IgD-negative memory B cell (primary cell): ENCODE measurements at regions not wholly inside any gene's neighbourhood (a gene's known extent, or its start where the extent isn't known, plus 50 kb on each side); places are given as distances from the start of the nearest gene placed in this dataset.
A peak's percentile ranks its signal among the peaks of the same experiment; 100 is the strongest.
"Not testable (repeated sequence)": the region's sequence is repeated elsewhere in the genome, so short reads cannot be mapped to it uniquely, and the experiment has no call there.

Experiments used
- H3K27ac Mint-ChIP-seq, 3 donors: one replicate each; pipeline ENCODE4 v1.8.0; 2020 to 2022; ENCODE audit warnings: mild to moderate bottlenecking in 3 of 3, mixed read lengths in 3 of 3, moderate library complexity in 1 of 3
- H3K27me3 Mint-ChIP-seq: one replicate; pipeline ENCODE4 v1.8.0; 2021; ENCODE audit warnings: mixed read lengths
- H3K36me3 Mint-ChIP-seq: one replicate; pipeline ENCODE4 v1.8.0; 2020; ENCODE audit warnings: mild to moderate bottlenecking, mixed read lengths
- H3K4me1 Mint-ChIP-seq, 3 donors: one replicate each; pipeline ENCODE4 v1.8.0; 2020 to 2022; ENCODE audit warnings: mixed read lengths in 3 of 3, mild to moderate bottlenecking in 1 of 3
- H3K4me3 Mint-ChIP-seq, 4 donors: one replicate each; pipeline ENCODE4 v1.8.0; 2020 to 2022; ENCODE audit warnings: mild to moderate bottlenecking in 4 of 4, mixed read lengths in 4 of 4, moderate library complexity in 3 of 4
- H3K9me3 Mint-ChIP-seq, 3 donors: one replicate each; pipeline ENCODE4 v1.8.0; 2020 to 2021; ENCODE audit warnings: mixed read lengths in 3 of 3, mild to moderate bottlenecking in 1 of 3

DNA sequence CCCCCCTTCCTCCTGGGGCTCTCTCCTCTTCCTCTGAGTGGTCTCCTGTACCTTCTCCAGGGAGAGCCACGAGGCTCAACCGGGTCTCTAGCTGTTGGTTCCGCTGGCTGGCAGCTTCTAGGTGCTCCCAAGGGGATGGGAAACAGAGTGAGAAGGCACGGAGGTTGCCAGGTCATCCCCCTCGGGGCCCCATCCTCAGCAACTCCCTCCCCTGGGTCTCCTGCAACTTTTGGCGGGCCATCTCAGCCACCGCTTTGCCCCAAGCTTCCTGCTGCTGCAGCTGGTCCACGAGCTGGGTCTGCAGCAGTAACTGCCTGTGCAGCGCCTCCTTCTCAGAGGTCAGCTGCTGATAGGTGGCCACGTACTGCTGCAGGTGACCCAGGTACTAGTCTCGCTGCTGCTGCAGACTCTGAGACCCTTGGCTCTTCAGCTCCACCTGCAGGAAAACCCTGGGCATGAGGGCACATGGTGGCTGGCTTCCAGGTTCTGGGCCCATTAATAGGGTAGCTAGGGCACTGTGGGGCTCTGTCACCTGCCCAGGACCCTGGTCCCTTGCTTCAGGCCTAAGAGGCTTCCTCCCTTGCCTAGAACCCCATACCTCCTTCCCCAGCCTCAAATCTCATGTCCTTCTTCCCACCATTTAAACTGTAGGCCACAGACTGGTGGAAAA, 160.4 kb downstream of the TBC1D2B start:
- H3K4me1 Mint-ChIP-seq, H3K27ac Mint-ChIP-seq, H3K4me3 Mint-ChIP-seq, H3K27me3 Mint-ChIP-seq, H3K36me3 Mint-ChIP-seq, H3K9me3 Mint-ChIP-seq: not testable (repeated sequence)

DNA sequence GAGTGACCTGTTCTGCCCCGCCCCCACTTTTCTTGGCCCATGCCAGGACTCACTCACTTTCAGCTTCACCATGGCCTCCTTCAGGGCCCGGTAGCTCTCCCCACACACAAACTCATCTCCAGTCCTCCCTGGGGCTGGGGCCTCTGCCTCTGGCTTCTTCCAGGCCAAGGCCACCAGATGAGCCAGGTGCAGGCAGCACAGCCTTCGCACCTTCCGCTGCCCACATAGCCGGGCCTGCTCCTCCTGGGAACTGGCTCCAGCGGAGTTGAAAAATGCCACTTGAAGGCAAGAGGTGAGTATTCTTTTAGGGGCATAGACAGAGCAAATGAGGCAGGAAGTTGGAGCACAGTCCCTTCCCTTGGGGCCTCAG, 161.6 kb downstream of the TBC1D2B start:
- H3K9me3 Mint-ChIP-seq, H3K4me3 Mint-ChIP-seq, H3K36me3 Mint-ChIP-seq, H3K4me1 Mint-ChIP-seq, H3K27me3 Mint-ChIP-seq: not testable (repeated sequence)
- peak overlapping the region in 1 of 3 donors; percentile 89 for H3K27ac Mint-ChIP-seq

DNA sequence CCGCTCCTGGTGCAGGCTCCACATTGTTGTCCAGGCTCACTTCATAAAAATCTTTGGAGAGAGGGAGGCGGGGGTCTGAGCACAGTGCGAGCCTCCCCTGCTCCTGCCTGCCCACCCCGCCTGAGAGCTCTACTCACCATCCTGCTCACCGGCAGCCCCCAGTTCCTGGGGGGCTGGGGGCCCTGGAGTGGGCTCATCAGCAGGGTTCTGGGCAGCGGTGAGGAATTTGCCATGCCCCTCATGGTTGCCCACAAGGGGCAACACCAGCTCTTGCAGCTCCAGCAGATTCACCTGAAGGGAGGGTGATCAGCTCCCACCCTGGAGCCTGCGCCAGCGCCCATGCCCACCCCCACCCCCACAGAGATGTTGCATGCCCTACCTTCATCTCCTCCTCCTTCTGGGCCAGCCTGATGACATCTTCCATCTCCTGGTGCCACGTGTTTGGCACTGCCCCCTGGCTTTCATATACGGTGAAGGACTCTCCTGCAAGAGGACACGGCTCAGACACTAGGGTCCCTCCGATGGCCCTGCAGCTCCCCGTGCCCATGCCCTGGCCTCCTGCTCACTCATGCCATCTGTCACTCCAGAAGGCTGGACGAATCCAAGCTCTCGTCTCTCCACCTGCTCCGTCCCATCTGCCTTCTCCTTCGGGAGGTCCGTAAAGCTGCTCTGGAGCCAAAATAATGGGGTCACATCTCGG, 162.1 kb downstream of the TBC1D2B start:
- Mint-ChIP-seq H3K4me1 (no peaks in the 10 kb centered on the region), H3K36me3 (no peaks in the 10 kb centered on the region), H3K9me3 (no peaks in the 10 kb centered on the region), H3K27ac (peak overlapping the region in 1 of 3 donors; percentile 89), H3K27me3 (peaks cover 4% of the 10 kb centered on the region), H3K4me3 (no peak overlapping the region)

DNA sequence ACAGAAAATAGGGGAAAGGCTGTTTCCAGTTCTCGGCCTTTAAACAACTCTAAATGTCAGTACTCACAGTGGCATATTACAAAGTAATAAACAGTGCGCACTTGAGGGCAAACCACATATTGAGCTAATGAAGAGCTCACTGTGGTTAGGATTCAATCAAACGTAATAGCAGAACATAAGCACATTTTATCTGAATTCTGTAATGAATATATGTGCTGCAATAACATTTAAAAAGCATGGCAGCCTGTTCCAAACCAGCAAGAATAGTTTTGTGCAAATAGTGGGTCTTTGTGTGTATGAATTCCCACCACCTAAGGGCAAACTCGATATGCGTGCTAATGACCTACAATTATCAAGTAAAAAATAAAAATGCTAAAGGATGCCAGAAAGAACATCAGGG, 163.0 kb downstream of the TBC1D2B start:
- not testable (repeated sequence) for H3K27me3 Mint-ChIP-seq, H3K9me3 Mint-ChIP-seq

DNA sequence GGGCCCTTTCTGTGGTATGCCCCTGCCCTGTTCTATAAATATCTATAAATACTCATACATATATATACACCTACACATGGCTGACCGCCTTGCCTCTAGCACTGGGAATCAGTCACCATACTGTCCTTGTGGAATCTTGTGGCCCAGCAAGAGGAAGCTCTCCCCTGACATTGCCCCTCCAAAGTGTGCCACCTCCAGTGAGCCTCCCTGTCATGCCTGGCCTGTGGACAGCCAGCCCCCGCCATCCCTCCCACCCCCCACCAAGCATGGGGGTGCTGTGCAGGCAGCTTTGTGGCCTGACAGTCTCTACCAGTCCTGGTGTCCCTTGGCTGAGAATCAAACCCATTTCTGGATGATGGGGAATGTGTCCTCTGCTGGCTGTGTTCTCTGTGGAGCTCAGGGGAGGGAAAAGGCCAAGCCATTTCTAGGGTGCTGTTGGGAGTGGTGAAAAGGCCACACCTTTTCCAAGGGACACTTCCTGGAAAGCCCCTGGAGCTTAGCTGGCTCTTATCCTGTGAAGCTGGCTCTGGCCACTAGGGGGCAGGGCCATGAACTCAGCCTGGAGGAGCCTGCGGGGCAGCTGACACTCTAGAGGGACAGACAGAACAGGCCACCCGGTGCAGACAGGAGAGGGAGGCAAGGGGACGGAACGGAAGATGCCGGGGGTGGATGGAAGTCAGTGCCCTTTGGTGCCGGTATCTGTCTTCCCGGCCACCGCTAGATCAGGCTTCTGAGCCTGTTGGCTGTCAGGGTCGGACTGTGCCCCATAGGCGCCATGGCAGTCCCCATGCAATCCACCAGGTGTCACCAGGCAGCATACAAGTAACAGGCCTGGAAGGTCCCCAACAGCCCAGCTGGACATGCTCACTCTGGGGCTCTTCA, 167.2 kb downstream of the TBC1D2B start:
- H3K27me3 Mint-ChIP-seq, H3K9me3 Mint-ChIP-seq, H3K36me3 Mint-ChIP-seq, H3K4me1 Mint-ChIP-seq: not testable (repeated sequence)
- peak overlapping the region in 1 of 3 donors; percentile 62 for H3K27ac Mint-ChIP-seq
- peak overlapping the region; percentile 8 to 95 (median 83) for H3K4me3 Mint-ChIP-seq

More for the DNA sequence above, 163.0 kb downstream of the TBC1D2B start:
- not testable (repeated sequence) for H3K4me3 Mint-ChIP-seq, H3K4me1 Mint-ChIP-seq, H3K27ac Mint-ChIP-seq, H3K36me3 Mint-ChIP-seq

DNA sequence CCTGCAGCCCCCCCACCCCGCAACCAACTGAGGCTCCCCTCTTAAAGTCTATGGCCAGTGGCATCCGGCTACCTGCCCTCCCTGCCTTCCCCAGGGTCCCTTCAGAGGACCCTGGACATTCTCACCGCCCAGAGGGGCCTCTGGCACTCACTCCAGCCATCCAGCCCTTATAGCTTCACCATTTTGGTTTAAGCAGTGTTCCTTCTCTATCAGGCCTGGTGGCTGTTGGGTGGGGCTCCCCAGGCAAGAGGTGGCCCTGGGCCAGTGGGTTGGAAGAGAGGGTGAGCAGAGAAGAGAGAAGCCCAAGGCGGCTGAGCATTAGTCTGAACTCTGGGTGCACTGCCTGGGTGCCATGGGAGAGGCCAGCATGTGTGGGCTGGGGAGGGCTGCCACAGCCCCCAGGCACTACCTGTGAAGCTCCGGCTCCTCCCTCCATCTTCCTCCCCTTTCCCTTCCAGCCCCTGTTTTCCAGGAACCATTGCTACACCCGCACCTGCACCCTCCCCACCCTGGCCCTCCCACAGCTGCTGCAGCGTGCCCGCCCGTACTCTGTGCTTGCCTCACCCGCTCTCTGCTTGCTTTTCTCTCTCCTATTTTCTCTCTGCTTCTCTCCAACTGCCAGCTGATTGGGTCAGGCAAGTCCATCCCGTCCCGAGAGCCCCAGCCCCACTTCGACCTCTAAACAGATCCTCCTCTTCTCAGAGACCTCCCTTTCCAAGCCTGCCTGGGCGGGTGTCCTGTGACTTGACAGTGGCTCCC, 168.2 kb downstream of the TBC1D2B start:
- Mint-ChIP-seq H3K36me3 (no peaks in the 10 kb centered on the region), H3K4me3 (no peak overlapping the region), H3K27me3 (peaks cover 8% of the 10 kb centered on the region), H3K4me1 (no peaks in the 10 kb centered on the region), H3K9me3 (no peaks in the 10 kb centered on the region), H3K27ac (no peak overlapping the region)

DNA sequence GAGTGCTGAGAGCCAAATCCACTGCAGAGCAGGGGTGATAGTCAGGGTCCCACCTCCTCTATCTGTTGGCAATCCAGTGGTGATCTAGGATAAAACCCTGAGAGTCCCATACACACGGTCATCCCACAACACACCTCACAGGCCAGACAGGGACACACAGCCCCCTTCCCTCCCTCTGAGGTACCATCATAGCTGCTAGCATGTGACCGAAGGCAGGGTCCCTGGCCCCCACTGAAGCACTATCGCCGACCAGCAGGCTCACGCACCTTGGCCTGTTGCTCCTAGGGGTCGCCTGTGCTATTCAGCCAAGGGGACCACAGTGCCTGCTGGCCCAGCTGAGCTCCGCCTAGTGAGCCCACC, 168.8 kb downstream of the TBC1D2B start:
- not testable (repeated sequence) for H3K9me3 Mint-ChIP-seq, H3K4me1 Mint-ChIP-seq, H3K4me3 Mint-ChIP-seq, H3K27ac Mint-ChIP-seq, H3K27me3 Mint-ChIP-seq, H3K36me3 Mint-ChIP-seq

DNA sequence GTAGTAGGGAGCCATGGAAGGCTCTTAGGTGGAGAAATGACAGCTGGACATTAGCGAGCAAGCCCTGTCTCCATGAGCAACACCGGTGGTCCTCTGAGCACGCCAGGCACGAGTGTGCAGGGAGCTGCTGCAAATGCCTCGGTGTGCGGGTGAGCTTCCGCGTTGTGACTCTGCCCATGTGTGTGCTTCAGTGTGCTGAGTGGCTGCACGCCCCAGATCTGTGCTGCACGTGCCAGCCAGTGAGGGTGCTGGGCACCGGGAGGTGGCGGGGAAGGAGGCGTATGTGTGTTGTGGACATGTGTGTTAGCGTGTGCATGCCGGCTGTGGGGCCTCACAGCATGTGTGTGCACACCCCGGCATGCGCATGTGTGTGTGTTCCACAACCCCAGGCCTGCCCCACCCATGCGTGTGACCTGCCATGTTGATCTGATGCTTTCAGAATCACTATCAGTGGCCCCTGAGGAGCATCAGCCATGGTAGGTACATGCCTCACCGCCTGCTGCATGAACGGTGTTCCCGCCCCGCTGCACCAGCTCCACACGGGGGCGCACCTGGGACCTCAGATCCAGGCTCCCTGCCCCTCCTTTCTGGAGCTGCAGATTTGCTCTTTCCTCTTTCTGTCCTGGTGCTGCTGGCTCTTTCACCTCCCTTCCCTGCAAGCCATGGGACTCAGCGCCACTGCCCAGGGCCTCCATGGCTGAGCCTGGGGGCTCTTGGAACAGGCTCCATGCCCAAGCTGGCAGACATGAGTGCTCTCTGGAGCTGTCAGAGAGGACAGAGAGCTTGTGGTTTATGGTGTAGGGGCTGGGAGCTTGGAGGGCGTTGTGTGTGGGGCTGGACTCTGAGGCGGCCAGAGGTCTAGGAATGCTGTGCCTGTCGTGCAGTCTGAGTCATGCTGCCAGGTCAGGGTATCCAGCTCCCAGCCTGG, 169.4 kb downstream of the TBC1D2B start:
- Mint-ChIP-seq H3K27ac (no peak overlapping the region), H3K9me3 (peaks cover 0 to 1% (median 0%) of the 10 kb centered on the region in 3 donors), H3K36me3 (no peaks in the 10 kb centered on the region), H3K4me1 (no peaks in the 10 kb centered on the region), H3K4me3 (no peak overlapping the region), H3K27me3 (peaks cover 8% of the 10 kb centered on the region)

DNA sequence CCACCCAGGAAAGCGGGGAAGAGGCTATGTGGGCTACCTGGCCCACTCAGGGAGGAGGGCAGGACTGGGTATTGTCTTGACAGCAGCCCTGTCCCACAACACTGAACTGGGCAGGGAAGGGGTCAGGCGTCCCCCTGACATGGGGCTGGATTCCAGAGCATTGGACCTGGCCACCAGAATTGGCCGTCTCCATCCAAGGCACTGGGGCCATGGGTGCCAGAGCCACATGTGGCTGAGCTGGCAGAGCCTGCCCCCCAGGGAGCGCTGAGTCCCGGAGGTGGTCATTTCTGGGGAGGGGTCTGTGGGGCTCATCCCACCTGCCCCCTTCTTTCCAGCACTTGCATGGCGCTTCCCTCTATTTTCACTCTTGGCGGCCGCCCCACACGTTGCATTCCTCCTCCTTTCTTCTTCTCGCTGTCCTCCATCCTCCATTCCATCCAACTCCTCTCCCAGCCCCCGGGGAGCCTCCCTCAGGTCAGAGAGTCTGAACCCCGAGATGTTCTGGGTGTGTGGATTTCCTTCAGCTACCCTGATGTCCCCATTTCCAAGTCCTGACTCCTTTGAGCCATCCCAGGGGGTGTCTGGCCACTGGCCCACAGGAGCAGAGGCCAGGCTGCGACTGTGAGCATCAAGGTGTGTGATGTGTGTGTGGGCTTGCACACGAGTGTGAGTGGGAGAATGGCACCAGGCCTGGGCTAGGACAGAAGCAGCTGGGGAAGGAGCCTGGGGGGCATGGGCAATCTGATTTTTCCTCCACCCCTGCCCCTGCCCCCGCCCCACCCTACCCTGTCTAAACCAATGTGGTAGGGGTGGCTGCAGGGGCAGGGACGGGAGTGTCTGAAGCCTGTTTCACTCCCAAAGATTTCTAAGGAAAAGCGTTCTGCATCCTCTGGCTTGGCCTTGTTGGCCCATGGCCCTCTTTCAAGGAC, 171.2 kb downstream of the TBC1D2B start:
- H3K9me3 Mint-ChIP-seq, H3K36me3 Mint-ChIP-seq, H3K27me3 Mint-ChIP-seq, H3K4me1 Mint-ChIP-seq, H3K27ac Mint-ChIP-seq, H3K4me3 Mint-ChIP-seq: not testable (repeated sequence)

DNA sequence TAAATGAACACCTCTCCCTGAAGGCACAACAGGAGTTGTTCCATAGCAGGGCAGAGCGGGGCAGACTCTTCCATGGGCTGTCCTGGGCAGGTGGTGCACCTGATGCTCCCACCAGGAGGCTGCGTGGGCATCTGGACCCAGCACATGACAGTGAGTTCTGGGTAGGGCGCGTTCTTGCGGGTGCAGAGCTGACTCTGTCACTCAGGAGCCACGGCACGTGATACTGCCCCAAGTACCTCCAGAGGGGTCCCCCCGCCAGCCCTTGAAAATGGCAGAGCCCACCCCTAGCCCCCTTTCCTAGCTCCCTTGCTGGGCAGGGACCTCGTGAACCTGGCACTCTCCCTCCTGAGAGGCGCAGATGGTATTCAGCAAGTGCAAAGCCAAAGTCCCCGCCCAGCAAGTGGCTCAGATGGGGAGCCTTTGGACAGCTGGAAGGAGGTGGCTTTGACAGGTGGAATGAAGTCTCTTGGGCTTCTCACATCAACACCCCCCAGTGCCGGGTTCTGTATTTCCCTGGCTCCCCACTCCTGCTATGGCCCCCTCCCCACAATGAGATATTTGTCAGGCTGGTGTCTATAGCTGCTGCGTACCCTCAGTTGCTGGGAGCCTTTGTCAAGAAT, 172.1 kb downstream of the TBC1D2B start:
- Mint-ChIP-seq H3K27me3 (peaks cover 10% of the 10 kb centered on the region), H3K4me3 (no peak overlapping the region), H3K9me3 (peaks cover 0 to 1% (median 0%) of the 10 kb centered on the region in 3 donors), H3K27ac (no peak overlapping the region), H3K4me1 (no peaks in the 10 kb centered on the region), H3K36me3 (no peaks in the 10 kb centered on the region)

DNA sequence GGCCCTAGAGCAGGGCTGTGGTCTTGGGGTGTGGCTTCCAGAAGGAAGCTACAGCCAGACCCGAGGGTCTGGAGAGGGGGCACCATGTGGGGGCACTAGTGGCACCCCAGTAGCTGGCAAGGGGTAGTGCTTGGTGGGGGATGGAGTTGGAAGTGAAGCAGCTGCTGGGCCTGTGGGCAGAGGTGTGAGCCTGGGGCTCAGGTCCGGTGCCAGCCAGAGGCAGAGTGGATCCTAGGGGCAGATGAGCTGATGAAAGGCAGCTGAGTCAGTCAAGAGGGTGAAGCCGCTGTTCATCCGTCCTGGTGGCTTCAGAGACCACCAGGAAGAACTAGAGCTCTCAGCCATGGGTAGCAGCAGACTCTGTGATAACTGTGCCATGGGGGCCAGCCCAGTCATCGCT, 172.6 kb downstream of the TBC1D2B start:
- Mint-ChIP-seq H3K36me3 (no peaks in the 10 kb centered on the region), H3K27ac (no peak overlapping the region), H3K27me3 (peaks cover 11% of the 10 kb centered on the region), H3K4me1 (no peaks in the 10 kb centered on the region), H3K9me3 (peaks cover 0 to 1% (median 0%) of the 10 kb centered on the region in 3 donors), H3K4me3 (no peak overlapping the region)

DNA sequence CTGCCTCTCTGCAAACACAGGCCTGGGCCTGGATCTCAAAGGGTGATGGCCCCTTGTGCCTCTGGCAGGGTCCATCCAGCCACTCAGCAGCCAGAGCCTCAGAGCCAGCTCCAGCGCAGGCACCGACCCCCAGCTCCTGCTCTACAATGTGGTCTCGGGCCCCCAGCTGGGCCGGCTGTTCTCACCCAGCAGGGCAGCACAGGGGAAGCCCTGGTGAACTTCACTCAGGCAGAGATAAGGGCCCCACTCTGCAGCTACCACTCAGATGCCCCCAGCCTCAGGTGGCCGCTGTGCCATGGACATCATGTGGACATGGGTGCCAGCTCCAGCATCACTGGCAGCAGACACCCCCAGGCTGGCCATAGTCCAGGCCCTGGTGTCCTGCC, 173.1 kb downstream of the TBC1D2B start:
- Mint-ChIP-seq H3K4me3 (no peak overlapping the region), H3K27ac (no peak overlapping the region), H3K9me3 (peaks cover 0 to 1% (median 0%) of the 10 kb centered on the region in 3 donors), H3K4me1 (no peaks in the 10 kb centered on the region), H3K27me3 (peaks cover 11% of the 10 kb centered on the region), H3K36me3 (no peaks in the 10 kb centered on the region)

DNA sequence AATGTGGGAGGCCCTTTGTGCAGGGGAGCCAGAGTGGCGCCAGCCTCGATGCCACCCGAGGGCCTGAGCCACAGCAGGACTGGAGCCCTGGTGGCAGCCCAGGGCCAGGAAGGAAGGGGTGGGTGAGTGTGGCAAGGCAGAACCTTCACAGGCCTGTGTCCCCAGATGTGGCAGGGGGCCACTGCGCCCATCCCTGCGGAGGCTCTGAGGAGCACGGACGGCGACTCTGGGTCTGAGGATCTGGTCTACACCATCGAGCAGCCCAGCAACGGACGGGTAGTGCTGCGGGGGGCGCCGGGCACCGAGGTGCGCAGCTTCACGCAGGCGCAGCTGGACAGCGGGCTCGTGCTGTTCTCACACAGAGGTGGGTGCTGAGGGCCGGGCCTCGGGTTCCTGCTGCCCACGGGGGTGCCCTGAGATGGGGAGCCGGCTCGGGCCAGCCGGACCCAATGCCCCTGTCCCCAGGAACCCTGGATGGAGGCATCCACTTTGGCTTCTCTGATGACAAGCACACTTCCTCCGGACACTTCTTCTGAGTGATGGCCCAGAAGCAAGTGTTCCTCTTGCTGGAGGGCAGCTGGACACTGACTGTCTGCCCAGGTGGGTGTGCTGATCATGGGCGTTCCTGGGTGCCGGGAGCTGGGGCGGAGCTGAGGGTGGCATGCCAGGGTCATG, 173.6 kb downstream of the TBC1D2B start:
- not testable (repeated sequence) for H3K9me3 Mint-ChIP-seq, H3K4me1 Mint-ChIP-seq, H3K36me3 Mint-ChIP-seq, H3K27ac Mint-ChIP-seq, H3K4me3 Mint-ChIP-seq
- H3K27me3 Mint-ChIP-seq: peaks cover 11% of the 10 kb centered on the region
